Mammary epithelial cell (primary cell): ENCODE measurements at regions not wholly inside any gene's neighbourhood (a gene's known extent, or its start where the extent isn't known, plus 50 kb on each side); places are given as distances from the start of the nearest gene placed in this dataset.

Experiments
- EZH2 ChIP-seq: IDR thresholded peaks from 2 replicates; pipeline ENCODE4 v1.6.1; 2012; ENCODE audit warnings: low read length, inconsistent platforms, borderline replicate concordance
- TF ChIP-seq, protein P1 (sequence below), 2 donors: IDR thresholded peaks in 1 of 2; conservative IDR thresholded peaks in 1 of 2; 2 replicates each; pipeline ENCODE4 v1.5.1; 2011 to 2012; ENCODE audit warnings: inconsistent platforms in 2 of 2, low read length in 2 of 2, mild to moderate bottlenecking in 2 of 2, control low read depth in 1 of 2, low read depth in 1 of 2; ENCODE audit not compliant: insufficient read depth in 1 of 2; ENCODE audit errors: extremely low read depth in 1 of 2

DNA sequence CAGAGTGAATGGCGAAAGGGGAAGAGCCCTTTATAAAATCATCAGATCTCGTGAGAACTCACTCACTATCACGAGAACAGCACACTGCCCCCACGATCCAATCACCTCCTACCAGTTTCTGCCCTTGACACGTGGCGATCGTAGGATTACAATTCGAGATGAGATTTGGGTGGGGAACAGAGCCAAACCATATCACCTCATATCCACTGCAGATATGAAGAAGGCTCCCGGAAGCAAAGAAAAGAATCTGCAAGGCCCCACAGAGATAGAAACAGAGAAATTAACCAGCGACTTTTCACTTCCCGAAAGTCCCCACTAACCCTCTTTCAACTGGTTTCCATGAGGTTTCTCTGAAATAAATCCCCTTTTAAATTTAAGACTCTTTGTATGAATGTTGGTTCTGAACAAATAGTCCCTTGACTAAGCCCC is 86.2 kb upstream of the IRF2BP2 start:
- TF ChIP-seq, protein P1, sequence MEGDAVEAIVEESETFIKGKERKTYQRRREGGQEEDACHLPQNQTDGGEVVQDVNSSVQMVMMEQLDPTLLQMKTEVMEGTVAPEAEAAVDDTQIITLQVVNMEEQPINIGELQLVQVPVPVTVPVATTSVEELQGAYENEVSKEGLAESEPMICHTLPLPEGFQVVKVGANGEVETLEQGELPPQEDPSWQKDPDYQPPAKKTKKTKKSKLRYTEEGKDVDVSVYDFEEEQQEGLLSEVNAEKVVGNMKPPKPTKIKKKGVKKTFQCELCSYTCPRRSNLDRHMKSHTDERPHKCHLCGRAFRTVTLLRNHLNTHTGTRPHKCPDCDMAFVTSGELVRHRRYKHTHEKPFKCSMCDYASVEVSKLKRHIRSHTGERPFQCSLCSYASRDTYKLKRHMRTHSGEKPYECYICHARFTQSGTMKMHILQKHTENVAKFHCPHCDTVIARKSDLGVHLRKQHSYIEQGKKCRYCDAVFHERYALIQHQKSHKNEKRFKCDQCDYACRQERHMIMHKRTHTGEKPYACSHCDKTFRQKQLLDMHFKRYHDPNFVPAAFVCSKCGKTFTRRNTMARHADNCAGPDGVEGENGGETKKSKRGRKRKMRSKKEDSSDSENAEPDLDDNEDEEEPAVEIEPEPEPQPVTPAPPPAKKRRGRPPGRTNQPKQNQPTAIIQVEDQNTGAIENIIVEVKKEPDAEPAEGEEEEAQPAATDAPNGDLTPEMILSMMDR (conservative IDR thresholded peaks at IDR 0.05 in 1 of 2, IDR thresholded peaks at IDR 0.05 in 1 of 2; ENCODE audit: extremely low read depth in 1 of 2, insufficient read depth in 1 of 2, low read depth in 1 of 2, low read length in 2 of 2), result no peak
- no peak for TF ChIP-seq EZH2
